ENCODE measurements at regions not wholly inside any gene's neighbourhood (a gene's known extent, or its start where the extent isn't known, plus 50 kb on each side); places are given as distances from the start of the nearest gene placed in this dataset.

GRCh38 chr2:30372826-30373225 lies 74.2 kb upstream of the LCLAT1 start:
- no peak for TF ChIP-seq CTCF (IDR thresholded peaks at IDR 0.05)
- no peak for TF ChIP-seq POLR2A (IDR thresholded peaks at IDR 0.05)
